Endothelial cell (in vitro differentiated cells): ENCODE measurements at regions not wholly inside any gene's neighbourhood (a gene's known extent, or its start where the extent isn't known, plus 50 kb on each side); places are given as distances from the start of the nearest gene placed in this dataset.

Experiments
- DNase-seq: peaks from one replicate; pipeline ENCODE4 v3.0.0; 2021; ENCODE audit warnings: low spot score
- H3K27ac Mint-ChIP-seq: one replicate; pipeline ENCODE4 v1.8.0; 2021; ENCODE audit warnings: mixed read lengths, inconsistent platforms; ENCODE audit not compliant: unreplicated experiment
- H3K27me3 Mint-ChIP-seq: one replicate; pipeline ENCODE4 v1.8.0; 2021; ENCODE audit warnings: mild to moderate bottlenecking, moderate library complexity, mixed read lengths, inconsistent platforms; ENCODE audit not compliant: unreplicated experiment
- H3K36me3 Mint-ChIP-seq: one replicate; pipeline ENCODE4 v1.8.0; 2021; ENCODE audit warnings: mild to moderate bottlenecking, low read depth, mixed read lengths, inconsistent platforms; ENCODE audit not compliant: unreplicated experiment
- H3K4me1 Mint-ChIP-seq: one replicate; pipeline ENCODE4 v1.8.0; 2021; ENCODE audit warnings: mild to moderate bottlenecking, mixed read lengths, inconsistent platforms; ENCODE audit not compliant: unreplicated experiment
- H3K4me3 Mint-ChIP-seq: one replicate; pipeline ENCODE4 v1.8.0; 2021; ENCODE audit warnings: mild to moderate bottlenecking, mixed read lengths, inconsistent platforms; ENCODE audit not compliant: unreplicated experiment
- H3K9me3 Mint-ChIP-seq: one replicate; pipeline ENCODE4 v1.8.0; 2021; ENCODE audit warnings: mixed read lengths, inconsistent platforms; ENCODE audit not compliant: unreplicated experiment
- CTCF ChIP-seq: fragments of 200-600 bp; sonication (generic); IDR thresholded peaks from one replicate; pipeline ENCODE4 v1.5.0; 2021; ENCODE audit warnings: antibody characterized with exemption; ENCODE audit not compliant: unreplicated experiment

- Mint-ChIP-seq H3K4me1 (no peaks in the 10 kb centered on the region), H3K4me3 (no peak overlapping the region), H3K9me3 (peaks cover 6% of the 10 kb centered on the region), H3K36me3 (peaks cover 15% of the 10 kb centered on the region), H3K27me3 (peaks cover 1% of the 10 kb centered on the region), H3K27ac (no peak overlapping the region)
- DNase-seq: no peak
- TF ChIP-seq CTCF: no peak
These were observed 69.6 kb upstream of the CTNNB1 start for GRCh38 chr3:41129731-41130130.

- H3K4me1 Mint-ChIP-seq: no peaks in the 10 kb centered on the region
- no peaks in the 10 kb centered on the region for H3K27me3 Mint-ChIP-seq
- no peak for TF ChIP-seq CTCF
- H3K36me3 Mint-ChIP-seq: peaks cover 10% of the 10 kb centered on the region
- H3K27ac Mint-ChIP-seq: no peak overlapping the region
- no peak for DNase-seq
- no peaks in the 10 kb centered on the region for H3K9me3 Mint-ChIP-seq
- H3K4me3 Mint-ChIP-seq: no peak overlapping the region
These were observed 68.1 kb upstream of the CTNNB1 start for GRCh38 chr3:41131224-41131623.

GRCh38 chr3:41137686-41138111, 61.6 kb upstream of the CTNNB1 start:
- H3K27me3 Mint-ChIP-seq: no peaks in the 10 kb centered on the region
- H3K4me1 Mint-ChIP-seq: no peaks in the 10 kb centered on the region
- no peak overlapping the region for H3K27ac Mint-ChIP-seq
- H3K9me3 Mint-ChIP-seq: no peaks in the 10 kb centered on the region
- no peak for DNase-seq
- H3K4me3 Mint-ChIP-seq: no peak overlapping the region
- H3K36me3 Mint-ChIP-seq: peaks cover 3% of the 10 kb centered on the region
- TF ChIP-seq CTCF: no peak

GRCh38 chr3:41138146-41138545, 61.2 kb upstream of the CTNNB1 start:
- Mint-ChIP-seq H3K4me1 (no peaks in the 10 kb centered on the region), H3K27ac (no peak overlapping the region), H3K36me3 (peaks cover 3% of the 10 kb centered on the region)

GRCh38 chr3:41138601-41139000, 60.7 kb upstream of the CTNNB1 start:
- no peak for DNase-seq
- no peak for TF ChIP-seq CTCF
- H3K36me3 Mint-ChIP-seq: peaks cover 3% of the 10 kb centered on the region
- H3K4me1 Mint-ChIP-seq: no peaks in the 10 kb centered on the region
- H3K27me3 Mint-ChIP-seq: no peaks in the 10 kb centered on the region
- H3K9me3 Mint-ChIP-seq: no peaks in the 10 kb centered on the region
- H3K4me3 Mint-ChIP-seq: no peak overlapping the region
- H3K27ac Mint-ChIP-seq: no peak overlapping the region

More at GRCh38 chr3:41138146-41138545, 61.2 kb upstream of the CTNNB1 start:
- Mint-ChIP-seq H3K9me3 (no peaks in the 10 kb centered on the region), H3K27me3 (no peaks in the 10 kb centered on the region), H3K4me3 (no peak overlapping the region)
- no peak for DNase-seq
- TF ChIP-seq CTCF: no peak
